SK-N-SH (cell line): ENCODE measurements at regions not wholly inside any gene's neighbourhood (a gene's known extent, or its start where the extent isn't known, plus 50 kb on each side); places are given as distances from the start of the nearest gene placed in this dataset.

Experiments used
- ELF1 ChIP-seq: IDR thresholded peaks from 2 replicates; pipeline ENCODE4 v1.4.0; 2012
- GATA2 ChIP-seq: sonication (generic); formaldehyde crosslinking; IDR thresholded peaks from 2 replicates; pipeline ENCODE4 v1.5.0; 2020; ENCODE audit warnings: mild to moderate bottlenecking, missing genetic modification reagents
- MEF2A ChIP-seq: IDR thresholded peaks from 2 replicates; pipeline ENCODE4 v1.4.0; 2012; ENCODE audit warnings: low read depth, borderline replicate concordance
- MXI1 ChIP-seq: IDR thresholded peaks from 2 replicates; pipeline ENCODE4 v1.6.1; 2012; ENCODE audit warnings: mild to moderate bottlenecking, low read depth, low read length, improper control_type of control experiment
- REST ChIP-seq: IDR thresholded peaks from 2 replicates; pipeline ENCODE4 v1.6.1; 2012; ENCODE audit warnings: mild to moderate bottlenecking, low read depth, low read length, moderate library complexity
- USF2 ChIP-seq: fragments of 150-350 bp; IDR thresholded peaks from 2 replicates; pipeline ENCODE4 v1.6.1; 2017; ENCODE audit warnings: antibody characterized with exemption, low read length, low read depth, borderline replicate concordance
- TF ChIP-seq, protein P1 (sequence below): fragments of 200-600 bp; sonication (generic); IDR thresholded peaks from 2 replicates; pipeline ENCODE4 v1.6.1; 2017; ENCODE audit warnings: antibody characterized with exemption, mild to moderate bottlenecking, moderate library complexity

DNA sequence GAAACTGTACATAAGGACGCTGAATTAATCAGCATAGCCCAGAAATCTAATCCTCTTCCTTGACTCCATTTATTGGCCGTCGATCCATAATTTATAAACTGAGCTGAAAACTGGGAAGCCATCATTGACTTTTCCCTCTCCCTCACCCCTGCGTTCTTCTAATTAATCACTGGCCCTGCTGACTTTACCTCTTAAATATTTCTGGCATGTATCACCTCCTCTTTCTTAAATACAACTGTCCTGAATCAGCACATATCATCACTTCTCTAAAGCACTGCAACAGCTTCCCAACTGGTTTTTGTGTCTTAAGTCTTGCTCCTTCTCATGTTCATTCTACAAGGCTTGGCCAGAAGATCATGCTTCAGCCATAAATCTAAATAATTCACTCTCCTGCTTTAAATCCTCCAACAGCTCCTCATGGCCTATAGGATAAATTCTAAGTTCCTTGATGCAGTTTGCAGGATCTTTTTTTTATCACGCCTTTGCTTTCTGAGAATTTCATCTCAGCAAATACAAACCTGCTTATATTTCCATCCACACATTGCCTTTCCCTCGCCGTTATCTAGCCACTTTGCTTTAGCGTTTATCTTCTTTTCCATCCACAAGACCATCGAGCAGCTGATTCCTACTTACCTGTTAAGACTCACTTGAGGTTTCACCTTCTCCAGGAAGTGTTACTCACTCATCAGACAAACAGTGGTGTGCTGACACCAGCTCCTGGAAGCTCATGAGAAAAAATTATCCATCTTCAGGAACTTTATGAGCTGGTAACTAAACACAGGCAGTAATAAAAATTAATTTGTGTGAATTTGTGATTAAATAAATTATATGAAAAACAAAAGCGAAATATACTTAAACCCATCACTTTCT lies 295.6 kb upstream of the FLRT2 start:
- TF ChIP-seq, protein P1, sequence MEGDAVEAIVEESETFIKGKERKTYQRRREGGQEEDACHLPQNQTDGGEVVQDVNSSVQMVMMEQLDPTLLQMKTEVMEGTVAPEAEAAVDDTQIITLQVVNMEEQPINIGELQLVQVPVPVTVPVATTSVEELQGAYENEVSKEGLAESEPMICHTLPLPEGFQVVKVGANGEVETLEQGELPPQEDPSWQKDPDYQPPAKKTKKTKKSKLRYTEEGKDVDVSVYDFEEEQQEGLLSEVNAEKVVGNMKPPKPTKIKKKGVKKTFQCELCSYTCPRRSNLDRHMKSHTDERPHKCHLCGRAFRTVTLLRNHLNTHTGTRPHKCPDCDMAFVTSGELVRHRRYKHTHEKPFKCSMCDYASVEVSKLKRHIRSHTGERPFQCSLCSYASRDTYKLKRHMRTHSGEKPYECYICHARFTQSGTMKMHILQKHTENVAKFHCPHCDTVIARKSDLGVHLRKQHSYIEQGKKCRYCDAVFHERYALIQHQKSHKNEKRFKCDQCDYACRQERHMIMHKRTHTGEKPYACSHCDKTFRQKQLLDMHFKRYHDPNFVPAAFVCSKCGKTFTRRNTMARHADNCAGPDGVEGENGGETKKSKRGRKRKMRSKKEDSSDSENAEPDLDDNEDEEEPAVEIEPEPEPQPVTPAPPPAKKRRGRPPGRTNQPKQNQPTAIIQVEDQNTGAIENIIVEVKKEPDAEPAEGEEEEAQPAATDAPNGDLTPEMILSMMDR = no peak
- no peak for TF ChIP-seq REST
- TF ChIP-seq USF2 = no peak
- no peak for TF ChIP-seq MEF2A
- TF ChIP-seq MXI1 = no peak
- no peak for TF ChIP-seq ELF1
- TF ChIP-seq GATA2 = no peak
